Left ventricle myocardium inferior (tissue), 1 donor: ENCODE measurements at regions not wholly inside any gene's neighbourhood (a gene's known extent, or its start where the extent isn't known, plus 50 kb on each side); places are given as distances from the start of the nearest gene placed in this dataset.
"Not testable (repeated sequence)": the region's sequence is repeated elsewhere in the genome, so short reads cannot be mapped to it uniquely, and the experiment has no call there.

Experiments
- DNase-seq: peaks from one replicate; pipeline ENCODE4 v3.0.0-alpha.2; 2020
- H3K27ac ChIP-seq: fragments of 200-600 bp; replicated peaks from 2 replicates; pipeline ENCODE4 v1.8.0; 2021
- H3K27me3 ChIP-seq: fragments of 200-600 bp; 2 replicates; pipeline ENCODE4 v1.8.0; 2021; ENCODE audit warnings: low read depth
- H3K36me3 ChIP-seq: fragments of 200-600 bp; 2 replicates; pipeline ENCODE4 v1.8.0; 2021
- H3K4me1 ChIP-seq: fragments of 200-600 bp; 2 replicates; pipeline ENCODE4 v1.8.0; 2021
- H3K4me3 ChIP-seq: fragments of 200-600 bp; 2 replicates; pipeline ENCODE4 v1.8.0; 2021; ENCODE audit warnings: mild to moderate bottlenecking, moderate library complexity
- H3K9me3 ChIP-seq: fragments of 200-600 bp; replicated peaks from 2 replicates; pipeline ENCODE4 v1.8.0; 2021
- CTCF ChIP-seq: fragments of 200-600 bp; IDR thresholded peaks from 2 replicates; pipeline ENCODE4 v1.8.0; 2021; ENCODE audit warnings: antibody characterized with exemption, mild to moderate bottlenecking, borderline replicate concordance
- intact Hi-C: fragments of 100-400 bp; cut with micrococcal nuclease; formaldehyde crosslinking; loops from one replicate; pipeline ENCODE4 v1.11.0; 2022
- donor health status: DM: no; HTN: yes; CAD: no; lungs with severe emphysema.

- TF ChIP-seq CTCF: no peak
- Histone ChIP-seq H3K27me3 (peaks cover 27% of the 10 kb centered on the region), H3K4me1 (no peaks in the 10 kb centered on the region), H3K4me3 (no peak overlapping the region), H3K27ac (no peak overlapping the region), H3K9me3 (peaks cover 3% of the 10 kb centered on the region), H3K36me3 (no peaks in the 10 kb centered on the region)
- intact Hi-C loops: no loop called here
- DNase-seq: no peak
Observed at GRCh38 chr15:93359060-93359408, 270.0 kb upstream of the RGMA start.

- Histone ChIP-seq H3K27me3 (peaks cover 20% of the 10 kb centered on the region), H3K36me3 (no peaks in the 10 kb centered on the region), H3K4me1 (no peaks in the 10 kb centered on the region), H3K27ac (no peak overlapping the region), H3K9me3 (peaks cover 3% of the 10 kb centered on the region), H3K4me3 (no peak overlapping the region)
- TF ChIP-seq CTCF: no peak
- intact Hi-C loops: no loop called here
- DNase-seq: no peak
Observed at GRCh38 chr15:93358166-93359059, 269.4 kb upstream of the RGMA start.

- Histone ChIP-seq H3K27ac (no peak overlapping the region), H3K4me3 (no peak overlapping the region), H3K27me3 (peaks cover 69% of the 10 kb centered on the region), H3K4me1 (no peaks in the 10 kb centered on the region), H3K9me3 (peaks cover 5% of the 10 kb centered on the region), H3K36me3 (no peaks in the 10 kb centered on the region)
- intact Hi-C loops: no loop called here
- no peak for TF ChIP-seq CTCF
- DNase-seq: no peak
Observed at GRCh38 chr15:93348711-93349545, 259.9 kb upstream of the RGMA start.

GRCh38 chr15:93347986-93348385, 259.0 kb upstream of the RGMA start:
- Histone ChIP-seq H3K27me3 (peaks cover 74% of the 10 kb centered on the region), H3K4me3 (no peak overlapping the region), H3K9me3 (peaks cover 5% of the 10 kb centered on the region), H3K27ac (no peak overlapping the region), H3K4me1 (no peaks in the 10 kb centered on the region), H3K36me3 (no peaks in the 10 kb centered on the region)
- no peak for TF ChIP-seq CTCF
- intact Hi-C loops: no loop called here
- DNase-seq: no peak

GRCh38 chr15:93345981-93346380, 257.0 kb upstream of the RGMA start:
- Histone ChIP-seq H3K27ac (no peak overlapping the region), H3K4me3 (no peak overlapping the region), H3K9me3 (peaks cover 2% of the 10 kb centered on the region), H3K4me1 (no peaks in the 10 kb centered on the region), H3K27me3 (peaks cover 63% of the 10 kb centered on the region), H3K36me3 (no peaks in the 10 kb centered on the region)
- intact Hi-C loops: no loop called here
- DNase-seq: no peak
- TF ChIP-seq CTCF: no peak

- H3K4me3 ChIP-seq, intact Hi-C loops, H3K9me3 ChIP-seq, H3K27ac ChIP-seq, H3K36me3 ChIP-seq, DNase-seq, H3K4me1 ChIP-seq: not testable (repeated sequence)
- H3K27me3 ChIP-seq: peaks cover 57% of the 10 kb centered on the region
Observed at GRCh38 chr15:93343402-93343801, 254.4 kb upstream of the RGMA start.
